Thyroid gland (tissue), 4 donors: ENCODE measurements at regions not wholly inside any gene's neighbourhood (a gene's known extent, or its start where the extent isn't known, plus 50 kb on each side); places are given as distances from the start of the nearest gene placed in this dataset.

Experiments used
- POLR2A ChIP-seq, 2 donors: fragments of 450-650 bp; IDR thresholded peaks; one replicate each; pipeline ENCODE4 v1.6.1; 2017; ENCODE audit warnings: antibody characterized with exemption in 2 of 2, mild to moderate bottlenecking in 2 of 2, moderate library complexity in 1 of 2
- TF ChIP-seq, protein P1 (sequence below), 6 experiments: fragments of 200-600 bp in 3 of 6; fragments of 450-650 bp in 3 of 6; sonication (generic) in 3 of 6; IDR thresholded peaks; one replicate each; pipeline ENCODE4 v1.5.1; 2016 to 2019; ENCODE audit warnings: antibody characterized with exemption in 6 of 6, mild to moderate bottlenecking in 2 of 6, inconsistent platforms in 1 of 6, moderate library complexity in 1 of 6

DNA sequence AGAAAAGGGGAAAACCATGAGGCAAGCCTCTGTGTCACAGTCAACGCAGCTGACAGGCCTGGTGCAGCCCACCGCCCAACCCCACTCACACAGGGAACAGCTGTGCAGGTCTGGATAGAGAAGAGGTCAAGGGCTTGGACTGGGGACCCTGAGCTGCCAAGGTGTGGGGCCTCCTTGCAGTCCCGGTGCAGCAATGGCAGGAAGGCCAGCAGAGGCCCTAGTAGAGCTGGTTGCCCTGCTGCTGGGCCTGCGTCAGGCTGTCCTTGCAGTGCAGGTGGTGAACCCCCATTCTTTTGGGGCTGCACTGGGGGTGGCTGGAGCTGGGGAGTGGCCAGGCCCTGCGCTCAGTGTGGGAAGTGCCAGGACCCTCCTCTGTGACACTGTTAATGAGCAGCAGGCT, 482.0 kb downstream of the SMARCA1 start:
- TF ChIP-seq, protein P1, sequence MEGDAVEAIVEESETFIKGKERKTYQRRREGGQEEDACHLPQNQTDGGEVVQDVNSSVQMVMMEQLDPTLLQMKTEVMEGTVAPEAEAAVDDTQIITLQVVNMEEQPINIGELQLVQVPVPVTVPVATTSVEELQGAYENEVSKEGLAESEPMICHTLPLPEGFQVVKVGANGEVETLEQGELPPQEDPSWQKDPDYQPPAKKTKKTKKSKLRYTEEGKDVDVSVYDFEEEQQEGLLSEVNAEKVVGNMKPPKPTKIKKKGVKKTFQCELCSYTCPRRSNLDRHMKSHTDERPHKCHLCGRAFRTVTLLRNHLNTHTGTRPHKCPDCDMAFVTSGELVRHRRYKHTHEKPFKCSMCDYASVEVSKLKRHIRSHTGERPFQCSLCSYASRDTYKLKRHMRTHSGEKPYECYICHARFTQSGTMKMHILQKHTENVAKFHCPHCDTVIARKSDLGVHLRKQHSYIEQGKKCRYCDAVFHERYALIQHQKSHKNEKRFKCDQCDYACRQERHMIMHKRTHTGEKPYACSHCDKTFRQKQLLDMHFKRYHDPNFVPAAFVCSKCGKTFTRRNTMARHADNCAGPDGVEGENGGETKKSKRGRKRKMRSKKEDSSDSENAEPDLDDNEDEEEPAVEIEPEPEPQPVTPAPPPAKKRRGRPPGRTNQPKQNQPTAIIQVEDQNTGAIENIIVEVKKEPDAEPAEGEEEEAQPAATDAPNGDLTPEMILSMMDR (IDR thresholded peaks at IDR 0.05), result no peak
- TF ChIP-seq POLR2A (IDR thresholded peaks at IDR 0.05), result no peak
